Esophagus (tissue), 2 donors: ENCODE measurements at regions not wholly inside any gene's neighbourhood (a gene's known extent, or its start where the extent isn't known, plus 50 kb on each side); places are given as distances from the start of the nearest gene placed in this dataset.

Experiments
- H3K27ac ChIP-seq, 2 donors: one replicate each; pipeline ENCODE4 v1.5.1; 2013; ENCODE audit warnings: low read depth in 2 of 2, mild to moderate bottlenecking in 2 of 2, inconsistent platforms in 1 of 2, low read length in 1 of 2, moderate library complexity in 1 of 2
- H3K27me3 ChIP-seq, 2 donors: one replicate each; pipeline ENCODE4 v1.6.1; 2013; ENCODE audit warnings: low read length in 2 of 2, control low read depth in 1 of 2, mild to moderate bottlenecking in 1 of 2; ENCODE audit not compliant: insufficient read depth in 2 of 2, control insufficient read depth in 1 of 2
- H3K36me3 ChIP-seq, 2 donors: one replicate each; pipeline ENCODE4 v1.6.1; 2013; ENCODE audit warnings: low read length in 1 of 2; ENCODE audit not compliant: control insufficient read depth in 2 of 2, insufficient read depth in 2 of 2
- H3K4me1 ChIP-seq, 2 donors: one replicate each; pipeline ENCODE4 v1.6.1; 2013; ENCODE audit warnings: low read length in 1 of 2; ENCODE audit not compliant: control insufficient read depth in 2 of 2, insufficient read depth in 2 of 2
- H3K4me3 ChIP-seq, 2 donors: one replicate each; pipeline ENCODE4 v1.5.1; 2013; ENCODE audit warnings: low read length in 2 of 2, mild to moderate bottlenecking in 2 of 2, low read depth in 1 of 2, moderate library complexity in 1 of 2
- H3K9me3 ChIP-seq, 2 donors: one replicate each; pipeline ENCODE4 v1.6.1; 2013; ENCODE audit warnings: mild to moderate bottlenecking in 2 of 2, low read depth in 1 of 2, low read length in 1 of 2, moderate library complexity in 1 of 2; ENCODE audit not compliant: control insufficient read depth in 2 of 2, insufficient read depth in 1 of 2
- WGBS, 2 donors: extraction: QIAGEN DNeasy Blood & Tissue Kit; methylation state at CpG; one replicate each; pipeline ENCODE4 v1.1.7; 2013; 5-methylcytosine and 5-hydroxymethylcytosine counted together
- donor health status: healthy with polysubstance abuse.
- donor health status: Bipolar disorder and iron deficiency.

DNA sequence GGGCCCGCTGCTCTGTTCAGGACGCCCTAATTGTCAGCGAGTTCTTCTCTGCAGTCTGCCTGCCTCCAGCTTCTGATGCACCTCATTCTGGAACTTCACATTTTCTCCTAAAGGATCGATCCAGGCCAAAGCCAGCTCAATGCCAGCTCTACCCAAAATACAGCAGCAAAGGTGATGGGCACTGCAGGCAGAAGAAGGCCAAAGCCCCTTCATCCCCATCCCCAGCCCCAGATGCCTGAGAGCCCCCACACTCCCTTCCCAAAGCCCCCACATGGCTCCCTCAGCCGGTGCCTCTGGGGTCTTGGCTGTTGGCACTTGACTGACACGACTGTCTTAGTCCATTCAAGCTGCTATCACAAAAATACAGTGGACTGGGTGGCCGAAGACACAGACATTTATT is 410.3 kb downstream of the BRD1 start:
- H3K4me1 ChIP-seq, result no peaks in the 10 kb centered on the region
- H3K36me3 ChIP-seq, result no peaks in the 10 kb centered on the region
- H3K9me3 ChIP-seq, result peaks cover 0 to 13% of the 10 kb centered on the region in 2 donors
- H3K27ac ChIP-seq, result no peak overlapping the region
- WGBS, 2 donors, result 87 to 89% methylated on average over 7 of the region's 7 CpGs
- no peaks in the 10 kb centered on the region for H3K27me3 ChIP-seq
- H3K4me3 ChIP-seq, result no peak overlapping the region

DNA sequence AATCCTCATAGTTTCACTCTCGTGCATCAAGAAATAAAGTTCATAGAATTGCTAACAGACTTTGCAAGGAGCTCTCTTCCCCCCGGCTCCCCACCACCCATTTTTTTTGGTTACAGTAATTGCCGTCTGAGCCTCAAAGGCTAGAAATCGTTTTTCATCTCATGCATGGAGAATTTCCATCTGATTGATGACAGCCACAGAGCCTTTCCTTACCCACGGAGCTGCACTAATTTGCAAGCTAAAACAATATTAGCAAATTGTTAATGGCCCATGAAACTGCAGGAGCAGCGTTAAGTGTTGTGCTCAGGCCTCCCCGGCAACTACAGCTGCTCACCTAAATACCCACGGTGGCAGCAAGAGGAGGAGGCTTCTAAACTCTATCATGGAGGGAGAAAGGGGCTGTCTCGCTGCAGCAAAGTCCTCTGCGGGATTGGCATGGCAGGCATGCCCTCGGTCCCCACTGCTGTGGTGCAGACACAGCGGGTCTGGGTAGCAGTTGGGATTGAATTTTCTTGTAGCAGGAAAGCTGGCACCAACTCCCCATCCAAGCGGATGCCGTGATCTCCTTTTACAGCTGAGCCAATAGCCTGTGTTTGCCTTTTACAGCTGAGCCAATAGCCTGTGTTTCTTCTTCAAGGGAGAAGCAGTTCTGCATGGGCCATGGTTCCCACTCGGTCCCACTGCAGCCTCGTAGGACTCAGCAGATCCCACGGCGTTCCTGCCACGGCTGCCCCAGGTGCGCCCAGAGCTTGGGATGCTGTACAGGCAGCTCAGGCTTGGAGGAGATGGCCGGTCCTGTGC is 412.3 kb downstream of the BRD1 start:
- no peaks in the 10 kb centered on the region for H3K27me3 ChIP-seq
- H3K27ac ChIP-seq, result no peak overlapping the region
- H3K36me3 ChIP-seq, result no peaks in the 10 kb centered on the region
- 56 to 66% methylated on average over 21 of the region's 21 CpGs for WGBS, 2 donors
- no peaks in the 10 kb centered on the region for H3K4me1 ChIP-seq
- H3K9me3 ChIP-seq, result peaks cover 0 to 7% of the 10 kb centered on the region in 2 donors
- no peak overlapping the region for H3K4me3 ChIP-seq

DNA sequence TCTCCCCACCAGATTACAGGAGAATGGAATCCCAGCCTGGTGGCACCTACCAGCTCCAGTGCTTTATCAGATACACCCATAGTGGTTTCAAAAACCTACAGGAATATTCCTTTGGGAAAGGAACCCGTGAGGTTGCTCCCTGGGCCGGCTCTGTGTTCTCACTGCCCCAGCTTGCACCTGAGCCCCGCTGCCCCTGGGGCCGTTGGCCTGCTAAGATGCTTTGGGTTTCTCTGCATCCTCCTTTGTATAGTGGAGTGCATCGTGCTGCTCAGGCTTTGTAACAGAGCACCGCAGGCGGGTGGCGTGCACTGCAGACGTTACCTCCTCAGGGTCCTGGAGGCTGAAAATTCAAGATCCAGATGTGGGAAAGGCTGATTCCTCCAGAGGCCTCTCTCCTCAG is 414.1 kb downstream of the BRD1 start:
- Histone ChIP-seq H3K27ac (no peak overlapping the region), H3K4me3 (no peak overlapping the region), H3K27me3 (no peaks in the 10 kb centered on the region), H3K4me1 (no peaks in the 10 kb centered on the region), H3K9me3 (peaks cover 0 to 6% of the 10 kb centered on the region in 2 donors), H3K36me3 (no peaks in the 10 kb centered on the region)
- WGBS, 2 donors, result 71 to 83% methylated on average over 9 of the region's 9 CpGs

DNA sequence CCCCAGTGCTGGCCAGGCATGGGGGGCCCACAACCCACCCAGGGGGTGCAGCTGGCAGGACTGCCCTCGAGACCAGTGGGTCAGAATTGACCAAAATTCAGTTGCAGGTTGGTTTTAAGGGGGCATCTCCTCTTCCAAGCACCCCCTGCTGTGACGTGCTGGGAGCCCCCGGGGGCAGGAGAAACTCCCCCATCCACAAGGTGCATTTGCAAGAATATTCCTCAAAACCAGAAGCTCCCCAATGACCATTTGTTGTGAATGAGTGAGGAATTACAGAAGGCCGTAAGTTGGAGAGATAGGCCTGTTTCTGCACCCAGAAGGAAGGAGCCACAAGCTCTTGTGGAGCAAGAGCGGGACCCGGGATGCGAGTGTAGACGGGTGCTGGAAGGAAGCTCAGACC is 414.5 kb downstream of the BRD1 start:
- H3K27ac ChIP-seq, result no peak overlapping the region
- H3K27me3 ChIP-seq, result no peaks in the 10 kb centered on the region
- H3K4me1 ChIP-seq, result no peaks in the 10 kb centered on the region
- H3K4me3 ChIP-seq, result no peak overlapping the region
- WGBS, 2 donors, result 81 to 82% methylated on average over 8 of the region's 8 CpGs
- H3K36me3 ChIP-seq, result no peaks in the 10 kb centered on the region
- peaks cover 0 to 4% of the 10 kb centered on the region in 2 donors for H3K9me3 ChIP-seq

DNA sequence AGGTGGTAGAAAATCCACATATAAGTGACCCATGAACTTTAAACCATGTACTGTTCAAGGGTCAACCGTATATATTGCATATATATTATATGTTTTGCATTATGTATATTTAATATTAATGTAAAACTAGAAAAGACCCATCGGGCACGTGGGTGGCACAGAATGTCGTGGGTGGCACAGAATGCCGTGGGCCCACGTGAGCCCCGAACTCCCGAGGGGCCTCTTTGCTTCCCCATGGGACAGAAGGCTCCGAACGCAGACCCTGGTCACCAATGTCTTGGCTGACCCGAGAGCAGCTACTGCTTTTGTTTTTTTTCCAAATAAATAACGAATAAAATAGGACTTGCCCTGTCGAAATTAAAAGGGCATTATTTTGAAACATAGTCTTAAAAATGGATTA is 415.4 kb downstream of the BRD1 start:
- H3K4me1 ChIP-seq, result no peaks in the 10 kb centered on the region
- no peak overlapping the region for H3K27ac ChIP-seq
- no peak overlapping the region for H3K4me3 ChIP-seq
- no peaks in the 10 kb centered on the region for H3K27me3 ChIP-seq
- WGBS, 2 donors, result 84 to 86% methylated on average over 13 of the region's 13 CpGs
- peaks cover 0 to 4% of the 10 kb centered on the region in 2 donors for H3K9me3 ChIP-seq
- H3K36me3 ChIP-seq, result no peaks in the 10 kb centered on the region

DNA sequence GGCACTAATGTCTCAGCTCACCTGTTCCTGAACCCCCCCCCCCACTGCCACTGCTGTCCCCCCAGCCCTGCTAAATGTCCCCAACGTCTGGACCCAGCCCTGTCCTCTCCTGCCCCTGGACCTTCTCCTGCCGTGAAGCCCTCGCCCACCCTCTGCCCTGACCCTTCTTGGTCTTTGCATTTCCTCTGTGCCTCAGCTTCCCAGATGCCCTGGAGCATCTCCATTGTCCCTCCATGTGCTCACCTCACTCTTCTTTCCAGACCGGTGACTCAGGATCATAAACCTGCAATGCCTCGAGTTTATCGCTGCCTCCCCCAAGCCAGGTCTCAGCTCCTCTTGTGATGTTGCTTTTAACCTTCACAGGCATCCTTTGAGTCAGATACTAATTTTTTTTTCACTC is 416.4 kb downstream of the BRD1 start:
- peaks cover 0 to 4% of the 10 kb centered on the region in 2 donors for H3K9me3 ChIP-seq
- H3K36me3 ChIP-seq, result no peaks in the 10 kb centered on the region
- H3K4me3 ChIP-seq, result no peak overlapping the region
- no peak overlapping the region for H3K27ac ChIP-seq
- WGBS, 2 donors, result 74 to 78% methylated on average over 6 of the region's 6 CpGs
- H3K27me3 ChIP-seq, result no peaks in the 10 kb centered on the region
- no peaks in the 10 kb centered on the region for H3K4me1 ChIP-seq

DNA sequence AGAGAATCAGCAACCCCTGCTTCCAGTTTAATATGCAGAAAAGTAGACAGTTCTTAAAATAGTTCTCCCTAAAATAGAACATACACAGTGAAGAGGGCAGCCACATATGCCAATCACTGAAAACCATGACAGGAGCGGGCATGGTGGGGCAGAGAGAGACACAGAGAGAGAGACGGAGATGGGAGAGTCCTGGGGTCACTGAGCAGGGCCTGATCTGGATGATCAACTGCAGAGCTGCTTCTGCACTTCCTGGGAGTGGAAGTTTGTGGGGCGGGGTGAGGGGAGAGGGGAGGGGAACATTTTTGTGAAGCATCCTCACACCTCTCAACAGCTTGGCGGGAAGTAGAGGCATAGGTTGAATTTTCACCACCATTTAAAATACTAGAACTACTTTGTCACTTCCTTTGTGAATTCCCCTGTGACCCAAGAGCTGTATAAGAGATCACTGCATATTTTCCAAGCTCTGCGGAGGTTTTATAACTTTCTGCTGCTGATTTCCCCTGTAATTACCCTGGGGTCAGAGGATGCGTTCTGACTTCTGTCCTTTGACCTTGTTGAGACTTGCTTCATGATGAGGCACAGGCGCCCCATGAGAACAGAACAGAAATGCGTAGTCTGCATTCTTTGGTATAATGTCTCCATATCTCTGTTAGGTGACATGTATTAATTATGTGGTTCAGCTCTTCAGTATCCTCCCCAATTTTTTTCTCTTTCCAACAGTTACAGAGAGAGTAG is 419.4 kb downstream of the BRD1 start:
- Histone ChIP-seq H3K9me3 (peaks cover 0 to 4% of the 10 kb centered on the region in 2 donors), H3K27ac (no peak overlapping the region), H3K27me3 (no peaks in the 10 kb centered on the region), H3K4me1 (no peaks in the 10 kb centered on the region), H3K36me3 (no peaks in the 10 kb centered on the region), H3K4me3 (no peak overlapping the region)
- 55 to 60% methylated on average over 8 of the region's 8 CpGs for WGBS, 2 donors

DNA sequence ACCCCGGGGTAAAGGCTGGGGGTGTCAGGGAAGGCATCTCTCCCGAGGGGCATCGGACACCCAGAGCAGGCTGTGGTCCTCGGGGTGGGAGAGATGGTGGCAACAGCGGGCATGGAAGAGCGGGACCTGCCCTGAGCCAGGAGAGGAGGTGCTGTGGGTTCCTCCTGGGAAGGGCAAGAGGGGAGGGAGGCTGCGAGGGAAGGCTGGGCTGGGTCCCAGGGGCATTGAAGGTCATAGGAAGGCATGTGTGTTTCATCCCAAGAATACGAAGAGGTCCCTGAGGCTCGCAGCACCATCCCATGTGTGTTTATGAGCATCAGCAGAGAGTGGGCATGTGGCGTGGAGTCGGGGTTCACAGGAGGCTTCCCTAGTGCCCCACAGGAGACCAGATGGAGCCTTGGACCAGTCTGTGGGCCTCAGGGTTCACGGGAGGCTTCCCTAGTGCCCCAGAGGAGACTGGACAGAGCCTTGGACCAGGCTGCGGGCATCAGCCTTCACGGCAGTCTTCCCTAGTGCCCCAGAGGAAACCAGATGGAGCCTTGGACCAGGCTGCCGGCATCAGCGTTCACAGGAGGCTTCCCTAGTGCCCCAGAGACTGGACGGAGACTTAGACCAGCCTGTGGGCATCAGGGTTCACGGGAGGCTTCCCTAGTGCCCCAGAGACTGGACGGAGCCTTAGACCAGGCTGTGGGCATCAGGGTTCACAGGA is 420.6 kb downstream of the BRD1 start:
- WGBS, 2 donors, result 72 to 73% methylated on average over 19 of the region's 19 CpGs
- Histone ChIP-seq H3K36me3 (no peaks in the 10 kb centered on the region), H3K27ac (no peak overlapping the region), H3K4me1 (no peaks in the 10 kb centered on the region), H3K4me3 (no peak overlapping the region), H3K9me3 (peaks cover 0 to 7% of the 10 kb centered on the region in 2 donors), H3K27me3 (no peaks in the 10 kb centered on the region)

DNA sequence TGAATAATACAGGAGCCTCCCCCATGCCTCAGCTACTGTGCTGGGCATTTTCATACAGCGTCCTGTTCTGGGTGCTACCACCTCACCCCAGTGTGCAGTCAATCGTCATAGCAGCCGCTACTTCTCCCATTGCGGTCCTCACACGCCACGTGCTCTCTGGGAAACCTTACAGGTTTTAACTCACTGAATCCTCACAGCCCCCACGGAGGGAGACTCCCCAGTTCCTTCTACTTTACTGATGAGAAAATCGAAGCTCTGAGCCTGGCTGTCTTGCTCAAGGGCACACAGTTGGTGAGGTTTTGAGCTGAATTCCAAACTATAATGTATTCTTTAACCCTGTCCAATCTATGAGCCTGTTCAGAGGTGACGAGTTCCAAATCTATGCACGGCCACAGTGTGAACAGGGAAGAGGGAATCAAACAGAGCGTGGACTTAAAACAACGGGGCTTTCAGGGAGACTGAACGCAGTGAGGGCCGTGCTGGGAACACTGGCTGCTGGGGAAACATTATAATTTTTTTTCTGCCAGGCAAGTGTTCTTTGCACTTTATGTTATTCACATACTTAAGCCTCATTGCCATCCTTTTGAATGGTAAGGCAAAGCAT is 421.5 kb downstream of the BRD1 start:
- Histone ChIP-seq H3K9me3 (peaks cover 0 to 7% of the 10 kb centered on the region in 2 donors), H3K27me3 (no peaks in the 10 kb centered on the region), H3K27ac (no peak overlapping the region), H3K36me3 (no peaks in the 10 kb centered on the region), H3K4me3 (no peak overlapping the region), H3K4me1 (no peaks in the 10 kb centered on the region)
- WGBS, 2 donors, result 60 to 63% methylated on average over 14 of the region's 14 CpGs
